HG03039 (cell line): ENCODE measurements at regions not wholly inside any gene's neighbourhood (a gene's known extent, or its start where the extent isn't known, plus 50 kb on each side); places are given as distances from the start of the nearest gene placed in this dataset.

Source experiments
- ATAC-seq: cut with Tn5 transposase; IDR thresholded peaks from one replicate; pipeline ENCODE4 v1.9.1; 2021; ENCODE audit warnings: mild to moderate bottlenecking, moderate library complexity; ENCODE audit not compliant: unreplicated experiment

- no peak for ATAC-seq
Measured at GRCh38 chr11:127574478-127574877, 573.9 kb upstream of the KIRREL3 start.

GRCh38 chr11:127568891-127569290 is 568.3 kb upstream of the KIRREL3 start:
- no peak for ATAC-seq

GRCh38 chr11:127567237-127567932 is 566.8 kb upstream of the KIRREL3 start:
- no peak for ATAC-seq

GRCh38 chr11:127564810-127565209 is 564.2 kb upstream of the KIRREL3 start:
- no peak for ATAC-seq

GRCh38 chr11:127559978-127560377 is 559.4 kb upstream of the KIRREL3 start:
- no peak for ATAC-seq

- no peak for ATAC-seq
Measured at GRCh38 chr11:127552446-127552845, 551.9 kb upstream of the KIRREL3 start.

GRCh38 chr11:127531167-127531566 is 530.6 kb upstream of the KIRREL3 start:
- no peak for ATAC-seq

- no peak for ATAC-seq
Measured at GRCh38 chr11:127528297-127528696, 527.7 kb upstream of the KIRREL3 start.

GRCh38 chr11:127524618-127525017 is 524.0 kb upstream of the KIRREL3 start:
- no peak for ATAC-seq

GRCh38 chr11:127521413-127521812 is 520.8 kb upstream of the KIRREL3 start:
- ATAC-seq = no peak

GRCh38 chr11:127507851-127508250 is 507.3 kb upstream of the KIRREL3 start:
- no peak for ATAC-seq

GRCh38 chr11:127506647-127507046 is 506.1 kb upstream of the KIRREL3 start:
- no peak for ATAC-seq

- no peak for ATAC-seq
Measured at GRCh38 chr11:127506126-127506525, 505.6 kb upstream of the KIRREL3 start.

- no peak for ATAC-seq
Measured at GRCh38 chr11:127496165-127496564, 495.6 kb upstream of the KIRREL3 start.

GRCh38 chr11:127493330-127494022 is 492.9 kb upstream of the KIRREL3 start:
- ATAC-seq = no peak

- no peak for ATAC-seq
Measured at GRCh38 chr11:127492029-127492428, 491.5 kb upstream of the KIRREL3 start.

GRCh38 chr11:127491589-127491988 is 491.0 kb upstream of the KIRREL3 start:
- ATAC-seq = no peak

- no peak for ATAC-seq
Measured at GRCh38 chr11:127490896-127491295, 490.3 kb upstream of the KIRREL3 start.

- no peak for ATAC-seq
Measured at GRCh38 chr11:127485541-127485940, 485.0 kb upstream of the KIRREL3 start.

GRCh38 chr11:127481391-127481790 is 480.8 kb upstream of the KIRREL3 start:
- no peak for ATAC-seq

- no peak for ATAC-seq
Measured at GRCh38 chr11:127478826-127479225, 478.3 kb upstream of the KIRREL3 start.

GRCh38 chr11:127474766-127475165 is 474.2 kb upstream of the KIRREL3 start:
- ATAC-seq = no peak

GRCh38 chr11:127472505-127472904 is 471.9 kb upstream of the KIRREL3 start:
- ATAC-seq = no peak
